ENCODE measurements at regions not wholly inside any gene's neighbourhood (a gene's known extent, or its start where the extent isn't known, plus 50 kb on each side); places are given as distances from the start of the nearest gene placed in this dataset.

DNA sequence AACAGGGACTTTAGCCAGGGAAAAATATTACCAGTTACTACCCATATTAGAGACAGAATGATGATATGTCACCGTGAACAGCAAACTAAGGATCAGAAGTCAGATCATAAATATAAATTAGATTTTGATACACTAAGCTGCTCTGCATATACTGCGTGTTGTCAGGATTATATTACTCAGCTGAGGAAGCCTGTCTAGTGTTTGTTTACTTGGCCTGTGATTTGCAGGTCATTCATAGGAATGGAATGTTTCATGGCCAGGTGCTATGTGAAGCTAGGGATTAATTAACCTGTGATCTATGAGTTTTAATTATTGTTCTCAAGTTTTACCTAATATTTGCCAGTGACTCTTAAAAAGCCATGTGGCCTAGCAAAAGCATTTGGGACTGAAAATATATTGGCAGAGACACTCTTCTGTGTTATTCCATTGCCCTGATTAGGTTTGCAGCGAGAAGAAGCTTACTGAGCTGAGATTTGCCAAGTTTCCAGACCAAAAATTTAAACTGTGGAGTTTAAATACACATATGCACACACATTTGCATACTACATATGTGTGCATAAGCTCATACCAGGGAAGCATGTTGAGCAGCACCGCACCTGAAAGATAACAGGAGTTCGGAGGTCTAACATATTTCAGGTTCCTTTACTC, 496.3 kb upstream of the GRIA1 start:
- DNase-seq (ENCODE audit: low read depth, low spot score): no peak

- no peak for DNase-seq (ENCODE audit: low read depth, low spot score)
Measured at GRCh38 chr5:152995214-152995725, 495.2 kb upstream of the GRIA1 start.

DNA sequence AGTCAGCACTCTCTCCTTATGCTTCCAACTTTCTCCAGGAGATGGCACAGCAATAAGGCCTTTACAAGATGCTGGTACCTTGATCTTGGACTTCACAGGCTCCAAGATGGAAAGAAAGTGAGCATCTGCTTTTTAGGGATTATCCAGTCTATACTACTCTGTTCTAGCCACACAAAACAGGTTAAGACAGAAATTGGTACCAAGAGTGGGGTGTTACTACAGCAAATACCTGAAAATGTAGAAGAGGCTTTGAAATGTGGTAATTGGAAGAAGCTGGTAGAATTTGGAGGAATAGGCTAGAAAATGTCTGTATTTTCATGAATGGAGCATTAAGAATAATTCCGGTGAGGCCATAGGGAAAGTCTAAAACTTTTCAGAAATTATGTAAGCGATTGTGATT, 484.8 kb upstream of the GRIA1 start:
- DNase-seq (ENCODE audit: low read depth, low spot score): no peak

- no peak for DNase-seq (ENCODE audit: low read depth, low spot score)
Measured at GRCh38 chr5:153006681-153007080, 483.8 kb upstream of the GRIA1 start.

GRCh38 chr5:153014194-153014593, 476.3 kb upstream of the GRIA1 start:
- DNase-seq (ENCODE audit: low read depth, low spot score): no peak

DNA sequence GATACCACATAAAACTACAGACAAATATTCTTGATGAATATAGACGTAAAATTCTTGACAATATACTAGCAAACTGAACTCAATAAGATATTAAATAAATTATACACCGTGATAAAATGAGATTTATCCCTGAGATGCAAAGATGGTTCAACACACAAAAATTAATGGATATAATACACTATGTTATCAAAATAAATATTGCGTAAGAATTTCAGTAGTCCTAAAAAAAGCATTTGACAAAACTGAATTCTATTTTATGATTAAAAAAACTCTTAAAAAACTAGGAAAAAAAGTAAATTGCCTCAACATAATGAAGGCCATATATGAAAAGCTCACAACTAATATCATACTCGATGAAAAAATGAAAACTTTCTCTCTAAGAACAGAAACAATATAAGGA, 472.3 kb upstream of the GRIA1 start:
- no peak for DNase-seq (ENCODE audit: low read depth, low spot score)

- no peak for DNase-seq (ENCODE audit: low read depth, low spot score)
Measured at GRCh38 chr5:153030755-153031725, 459.4 kb upstream of the GRIA1 start.

DNA sequence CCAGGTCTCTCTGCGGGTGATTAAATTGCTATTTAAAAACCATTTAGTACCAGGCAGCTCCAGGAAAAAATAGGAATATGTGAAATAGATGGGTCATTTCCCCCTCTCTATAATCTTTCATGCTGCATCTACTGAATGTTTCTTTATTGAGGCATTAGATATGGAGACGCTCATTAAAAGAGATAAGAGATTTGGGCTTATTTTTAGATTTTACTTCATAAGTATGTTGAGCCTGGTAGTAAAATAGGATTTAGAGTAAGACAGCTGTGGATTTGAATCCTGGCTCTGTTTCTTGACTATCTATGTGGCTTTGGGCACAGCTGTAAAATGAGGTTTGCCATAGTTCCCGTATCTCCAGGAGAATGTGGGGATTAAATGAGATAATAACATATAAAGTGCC, 451.0 kb upstream of the GRIA1 start:
- no peak for DNase-seq (ENCODE audit: low read depth, low spot score)

DNA sequence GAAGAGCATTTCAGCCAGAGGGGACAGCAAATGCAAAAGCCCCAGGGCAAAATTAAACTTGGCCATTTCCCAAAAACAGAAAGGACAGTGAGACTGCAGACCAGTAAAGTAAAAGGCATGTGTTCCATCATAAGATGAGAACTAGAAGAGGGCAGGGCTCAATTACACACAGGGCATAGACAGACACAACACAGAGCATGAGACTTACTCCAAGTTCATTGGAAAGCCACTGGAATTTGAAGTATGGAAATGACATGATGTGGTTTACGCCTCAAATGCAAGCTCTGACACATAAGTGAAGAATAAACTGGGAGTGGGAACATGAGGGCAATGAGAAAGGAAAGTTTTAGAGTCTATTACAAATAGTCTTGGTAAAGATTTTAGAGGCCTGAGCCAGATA, 446.6 kb upstream of the GRIA1 start:
- DNase-seq (ENCODE audit: low read depth, low spot score): no peak

GRCh38 chr5:153050496-153051179, 439.8 kb upstream of the GRIA1 start:
- no peak for DNase-seq (ENCODE audit: low read depth, low spot score)

- no peak for DNase-seq (ENCODE audit: low read depth, low spot score)
Measured at GRCh38 chr5:153066281-153066680, 424.2 kb upstream of the GRIA1 start.

- no peak for DNase-seq (ENCODE audit: low read depth, low spot score)
Measured at GRCh38 chr5:153067869-153068268, 422.6 kb upstream of the GRIA1 start.

- DNase-seq (ENCODE audit: low read depth, low spot score): no peak
Measured at GRCh38 chr5:153079396-153079795, 411.1 kb upstream of the GRIA1 start.

DNA sequence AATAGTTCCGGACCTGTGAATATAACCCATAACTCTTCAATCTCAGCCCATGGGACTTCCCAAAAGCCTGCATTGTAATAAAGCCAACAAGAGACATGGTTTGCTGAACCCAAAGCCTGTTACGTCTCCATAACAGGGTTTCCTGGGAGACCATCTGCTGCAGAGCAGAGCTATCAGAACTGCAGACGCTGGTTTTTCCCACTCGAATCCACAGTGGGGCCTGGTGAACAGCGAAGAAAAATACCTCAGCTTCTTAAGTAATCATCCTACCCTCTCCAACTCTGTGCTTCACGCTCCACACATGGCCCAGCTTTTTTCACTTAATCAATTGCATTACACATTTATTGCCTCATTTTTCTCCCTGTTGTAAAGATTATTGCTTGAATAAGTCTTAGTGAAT, 409.5 kb upstream of the GRIA1 start:
- DNase-seq (ENCODE audit: low read depth, low spot score): no peak

- no peak for DNase-seq (ENCODE audit: low read depth, low spot score)
Measured at GRCh38 chr5:153081385-153081784, 409.1 kb upstream of the GRIA1 start.

DNA sequence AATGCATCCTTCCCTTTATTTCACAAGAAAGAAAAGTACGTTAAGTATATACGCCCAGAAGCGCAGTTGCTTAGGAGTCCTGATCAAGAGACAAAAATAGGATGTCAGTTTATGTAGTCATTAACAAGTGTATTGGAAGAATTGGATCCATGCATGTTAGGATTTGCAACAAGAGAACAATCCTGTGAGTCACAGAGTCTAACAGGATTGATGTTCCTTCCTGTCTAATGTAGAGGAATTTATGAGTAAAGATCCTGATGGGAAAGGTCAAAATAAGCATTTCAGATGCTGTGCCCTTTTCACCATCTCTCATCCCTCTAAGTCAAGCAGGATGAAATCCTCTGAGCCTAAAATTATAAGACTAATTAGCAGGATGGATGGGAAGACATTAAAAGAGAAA, 406.0 kb upstream of the GRIA1 start:
- DNase-seq (ENCODE audit: low read depth, low spot score): no peak

DNA sequence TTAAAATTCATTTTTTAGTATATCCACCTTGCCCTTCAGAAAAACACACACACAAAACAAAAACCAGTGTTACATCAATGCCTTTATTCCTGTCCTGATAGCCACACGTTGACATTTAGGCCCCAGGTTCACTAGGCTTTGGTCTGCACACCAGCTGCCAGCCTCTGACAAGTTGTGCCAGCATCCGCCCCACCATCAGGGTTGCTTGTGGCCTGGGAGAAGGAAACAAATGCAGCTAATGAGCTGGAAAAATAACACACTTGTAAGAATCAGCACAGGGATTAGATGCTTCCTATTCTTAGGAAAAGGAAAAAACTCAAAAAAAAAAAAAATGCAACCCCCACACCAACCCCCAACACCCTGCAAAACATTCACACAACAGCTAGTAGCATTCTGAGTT, 404.0 kb upstream of the GRIA1 start:
- DNase-seq (ENCODE audit: low read depth, low spot score): no peak

- no peak for DNase-seq (ENCODE audit: low read depth, low spot score)
Measured at GRCh38 chr5:153088538-153088937, 401.9 kb upstream of the GRIA1 start.

- DNase-seq (ENCODE audit: low read depth, low spot score): no peak
Measured at GRCh38 chr5:153094333-153094732, 396.1 kb upstream of the GRIA1 start.

- no peak for DNase-seq (ENCODE audit: low read depth, low spot score)
Measured at GRCh38 chr5:153096381-153096780, 394.1 kb upstream of the GRIA1 start.

GRCh38 chr5:153099328-153099727, 391.1 kb upstream of the GRIA1 start:
- DNase-seq (ENCODE audit: low read depth, low spot score): no peak
